ENCODE measurements at regions not wholly inside any gene's neighbourhood (a gene's known extent, or its start where the extent isn't known, plus 50 kb on each side); places are given as distances from the start of the nearest gene placed in this dataset.

- TF ChIP-seq E2F4 (IDR thresholded peaks at IDR 0.05; ENCODE audit: low read depth, low read length) (no peak), RFX5 (IDR thresholded peaks at IDR 0.05; ENCODE audit: low read depth, low read length) (no peak), MTA3 (IDR thresholded peaks at IDR 0.05; ENCODE audit: borderline replicate concordance, low read length) (no peak), JUND (IDR thresholded peaks at IDR 0.05; ENCODE audit: low read depth, low read length) (no peak), MTA2 (IDR thresholded peaks at IDR 0.05; ENCODE audit: low read depth) (no peak), ATF7 (IDR thresholded peaks at IDR 0.05; ENCODE audit: low read depth) (no peak), ZNF24 (IDR thresholded peaks at IDR 0.05) (no peak), CTCF (IDR thresholded peaks at IDR 0.05 in 2 of 3, conservative IDR thresholded peaks at IDR 0.05 in 1 of 3; ENCODE audit: control insufficient read depth in 2 of 3, extremely low read depth in 1 of 3, insufficient read depth in 1 of 3, low read depth in 3 of 3, low read length in 3 of 3) (no peak)
Measured at GRCh38 chr19:28168557-28168956, 1044.4 kb downstream of the UQCRFS1 start.
